GM19468 (cell line): ENCODE measurements at regions not wholly inside any gene's neighbourhood (a gene's known extent, or its start where the extent isn't known, plus 50 kb on each side); places are given as distances from the start of the nearest gene placed in this dataset.
"Not testable (repeated sequence)": the region's sequence is repeated elsewhere in the genome, so short reads cannot be mapped to it uniquely, and the experiment has no call there.

ENCODE experiments used
- ATAC-seq: cut with Tn5 transposase; IDR thresholded peaks from one replicate; pipeline ENCODE4 v1.9.1; 2021; ENCODE audit warnings: mild to moderate bottlenecking, moderate library complexity, moderate number of reproducible peaks; ENCODE audit not compliant: unreplicated experiment; ENCODE audit errors: extremely low read depth

DNA sequence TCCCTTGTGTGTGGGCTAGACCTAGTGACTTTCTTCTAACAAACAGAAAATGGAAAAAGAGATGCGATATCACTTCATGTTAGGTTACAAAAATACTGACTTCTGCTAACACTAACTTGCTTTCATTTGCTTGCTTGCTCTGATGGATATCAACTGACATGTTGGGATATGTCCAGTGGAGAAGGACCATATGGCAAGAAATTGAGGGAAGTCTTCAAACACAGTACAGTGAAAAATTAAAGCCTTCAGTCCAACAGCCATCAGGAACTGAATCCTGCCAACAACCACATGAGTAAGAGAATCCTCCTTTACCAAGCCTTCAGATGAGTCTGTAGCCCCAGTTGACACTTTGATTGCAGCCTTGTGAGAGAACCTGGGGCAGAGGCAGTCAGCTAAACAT, 143.9 kb downstream of the MAIP1 start:
- ATAC-seq = no peak

DNA sequence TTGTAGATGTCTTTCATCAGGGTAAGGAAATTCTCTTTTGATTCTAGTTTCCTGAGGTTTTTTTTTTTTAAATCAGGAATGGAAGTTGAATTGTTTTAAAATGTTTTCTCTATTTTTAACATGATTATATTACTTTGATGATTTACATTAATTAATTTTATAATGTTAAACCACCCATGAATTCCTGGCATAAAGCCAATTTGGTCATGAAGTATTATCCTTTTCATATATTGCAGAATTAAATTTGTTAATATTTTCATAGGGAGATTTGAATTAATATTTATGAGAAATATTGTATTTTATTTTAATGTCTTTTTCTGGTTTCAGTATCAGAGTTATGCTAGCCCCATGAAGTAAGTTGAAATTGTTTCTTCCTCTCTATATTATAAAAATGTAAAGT, 144.6 kb downstream of the MAIP1 start:
- ATAC-seq = no peak

DNA sequence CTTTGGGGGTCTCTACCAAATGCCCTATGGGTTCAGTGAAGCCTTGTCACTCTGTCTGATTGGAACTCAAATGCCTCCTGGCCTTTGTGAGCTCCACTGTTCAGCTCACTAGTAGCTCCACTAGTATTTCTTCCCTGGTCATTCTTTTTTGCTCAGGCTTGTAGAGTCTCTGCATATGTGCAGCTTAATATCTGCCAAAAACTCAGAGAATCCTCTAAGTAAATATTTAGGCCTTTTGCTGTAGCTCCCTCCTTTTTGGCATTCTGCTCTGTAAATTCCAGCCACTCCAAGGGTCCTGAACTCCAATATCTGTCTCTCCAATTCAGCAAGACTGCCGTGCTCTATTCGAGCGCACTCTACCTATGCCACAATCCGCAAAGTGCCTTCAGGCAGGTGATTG, 146.5 kb downstream of the MAIP1 start:
- no peak for ATAC-seq

DNA sequence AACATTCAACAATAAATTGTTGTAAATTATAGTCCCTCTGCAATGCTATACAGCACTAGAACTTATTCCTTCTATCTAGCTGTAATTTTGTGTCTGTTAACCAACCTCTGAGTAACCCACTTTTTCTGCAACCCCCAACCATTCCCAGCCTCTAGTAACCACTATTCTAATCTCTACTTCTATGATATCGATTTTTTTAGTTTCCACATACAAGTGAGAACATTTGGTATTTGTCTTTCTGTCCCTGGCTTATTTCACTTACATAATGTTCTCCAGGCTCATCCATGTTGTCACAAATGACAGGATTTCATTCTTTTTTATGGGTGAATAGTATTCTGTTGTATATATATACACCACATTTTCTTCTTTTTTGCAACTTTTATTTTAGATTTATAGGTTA, 147.6 kb downstream of the MAIP1 start:
- no peak for ATAC-seq

DNA sequence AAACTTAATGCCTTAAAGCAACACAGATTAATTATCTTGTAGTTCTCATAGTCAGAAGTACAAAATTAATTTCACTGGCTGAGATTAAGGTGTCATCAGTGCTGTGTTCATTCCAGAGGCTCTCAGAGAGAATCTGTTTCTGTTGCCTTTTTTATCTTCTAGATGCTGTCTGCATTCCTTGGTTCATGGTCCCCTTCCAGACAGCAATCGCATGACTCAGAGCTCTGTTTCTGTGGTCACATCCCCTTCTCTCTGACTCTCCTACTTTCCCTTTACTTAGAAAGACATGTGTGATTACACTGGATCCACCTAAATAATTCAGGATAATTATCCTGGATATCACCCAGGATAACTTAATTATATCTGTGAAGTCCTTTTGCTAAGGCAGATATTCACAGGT, 148.6 kb downstream of the MAIP1 start:
- ATAC-seq = no peak

DNA sequence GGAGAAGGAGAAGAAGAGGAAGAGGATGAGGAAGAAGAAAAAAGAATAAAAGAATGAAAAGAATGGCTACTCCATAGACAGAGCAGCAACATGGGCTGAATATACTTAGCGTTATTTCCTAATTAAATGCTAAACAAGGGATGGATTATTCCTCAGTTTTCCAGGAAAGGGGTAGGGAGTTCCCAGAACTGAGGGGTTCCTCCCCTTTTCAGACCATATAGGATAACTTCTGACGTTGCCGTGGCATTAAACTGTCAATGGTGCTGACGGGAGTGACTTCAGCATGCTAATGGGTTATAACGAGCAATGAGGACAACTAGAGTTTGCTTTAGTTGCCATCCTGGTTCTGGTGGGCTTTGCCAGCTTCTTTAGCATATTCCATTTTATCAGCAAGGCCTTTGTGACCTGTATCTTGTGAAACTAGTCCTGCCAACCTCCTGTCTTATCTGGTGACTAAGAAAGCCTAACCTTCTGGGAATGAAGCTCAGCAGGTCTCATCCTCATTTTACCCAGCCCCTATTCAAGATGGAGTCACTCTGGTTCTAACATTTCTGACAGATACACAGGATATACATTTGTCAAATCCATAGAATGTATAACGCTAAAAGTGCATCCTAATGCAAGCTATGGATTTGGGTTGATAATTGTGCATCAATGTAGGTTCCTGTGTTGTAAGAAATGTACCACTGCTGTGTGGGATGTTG, 152.3 kb downstream of the MAIP1 start:
- no peak for ATAC-seq

DNA sequence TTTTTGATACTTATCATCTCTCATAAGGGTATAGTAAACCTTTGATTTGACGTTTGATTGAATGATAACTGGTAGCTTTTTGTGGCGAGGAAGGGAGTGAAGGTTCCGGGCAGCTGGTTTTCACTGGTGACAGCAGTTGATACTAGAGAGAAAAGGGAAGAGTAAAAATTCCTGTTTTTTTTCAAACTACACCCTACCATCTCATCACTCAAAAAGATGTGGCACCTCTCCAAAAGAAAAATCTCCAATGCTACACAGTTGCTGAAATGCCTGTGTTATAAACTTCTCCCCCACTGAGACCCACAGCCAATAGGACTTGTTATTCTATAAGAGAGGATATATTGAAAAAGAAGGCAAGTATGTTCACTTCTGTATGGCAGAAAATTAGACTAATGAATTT, 154.0 kb downstream of the MAIP1 start:
- no peak for ATAC-seq

DNA sequence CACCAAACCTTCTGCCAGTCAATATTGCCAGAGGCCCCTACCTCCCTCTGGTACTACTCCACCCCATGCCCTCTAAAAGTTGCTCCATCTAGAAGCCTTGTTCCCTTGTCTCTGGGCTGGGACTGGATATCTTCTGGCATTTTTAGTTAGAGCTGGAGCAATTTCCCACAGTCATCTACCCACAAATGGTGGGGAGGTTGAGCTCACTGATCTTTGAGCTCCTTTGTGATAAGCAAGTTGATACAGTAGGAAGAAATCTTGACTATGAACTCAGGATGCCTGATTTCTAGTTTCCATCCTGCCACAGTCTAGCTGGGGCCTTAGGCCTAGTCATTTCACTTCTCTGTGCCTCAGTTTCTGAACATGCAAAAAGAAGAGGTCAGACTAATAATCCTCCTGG, 155.0 kb downstream of the MAIP1 start:
- ATAC-seq = no peak

DNA sequence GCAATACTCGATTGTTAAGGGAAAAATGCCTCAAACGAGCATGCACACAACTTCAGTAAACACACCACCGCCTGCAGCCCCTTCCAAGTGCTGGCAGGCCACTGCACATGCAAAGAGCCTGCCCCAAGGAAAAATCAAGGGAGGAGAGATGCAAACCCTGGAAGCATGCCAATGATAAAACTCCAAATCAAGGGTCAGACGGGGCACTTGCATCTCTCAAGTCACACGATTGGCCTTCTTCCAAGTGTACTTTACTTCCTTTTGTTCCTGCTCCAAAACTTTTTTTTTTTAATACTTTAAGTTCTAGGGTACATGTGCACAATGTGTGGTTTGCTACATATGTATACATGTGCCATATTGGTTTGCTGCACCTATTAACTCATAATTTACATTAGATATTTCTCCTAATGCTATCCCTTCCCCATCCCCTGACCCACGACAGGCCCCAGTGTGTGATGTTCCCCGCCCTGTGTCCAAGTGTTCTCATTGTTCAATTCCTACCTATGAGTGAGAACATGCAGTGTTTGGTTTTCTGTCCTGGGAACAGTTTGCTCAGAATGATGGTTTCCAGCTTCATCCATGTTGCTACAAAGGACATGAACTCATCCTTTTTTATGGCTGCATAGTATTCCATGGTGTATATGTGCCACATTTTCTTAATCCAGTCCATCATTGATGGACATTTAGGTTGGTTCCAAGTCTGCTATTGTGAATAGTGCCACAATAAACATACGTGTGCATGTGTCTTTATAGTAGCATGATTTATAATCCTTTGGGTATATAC, 157.8 kb downstream of the MAIP1 start:
- ATAC-seq = not testable (repeated sequence)

DNA sequence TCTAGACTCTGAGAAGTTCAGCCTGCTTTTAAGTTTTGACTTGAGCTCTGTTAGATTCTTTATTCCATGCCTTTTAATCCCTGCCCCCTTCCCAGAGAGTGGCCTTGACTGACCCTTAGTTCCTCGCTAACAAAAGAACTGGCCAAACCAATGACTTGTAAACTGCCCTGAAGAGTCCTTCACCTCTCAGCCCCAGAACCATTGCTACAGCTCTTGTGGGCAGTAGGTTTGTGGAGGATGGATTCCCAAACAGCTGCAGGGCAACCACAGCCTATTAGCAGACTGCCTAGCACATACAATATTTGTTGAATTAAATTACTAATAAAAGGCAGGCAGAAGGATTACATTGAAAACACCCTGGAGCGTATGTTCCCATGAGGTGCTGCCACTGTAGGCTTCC, 163.9 kb downstream of the MAIP1 start:
- ATAC-seq = no peak

DNA sequence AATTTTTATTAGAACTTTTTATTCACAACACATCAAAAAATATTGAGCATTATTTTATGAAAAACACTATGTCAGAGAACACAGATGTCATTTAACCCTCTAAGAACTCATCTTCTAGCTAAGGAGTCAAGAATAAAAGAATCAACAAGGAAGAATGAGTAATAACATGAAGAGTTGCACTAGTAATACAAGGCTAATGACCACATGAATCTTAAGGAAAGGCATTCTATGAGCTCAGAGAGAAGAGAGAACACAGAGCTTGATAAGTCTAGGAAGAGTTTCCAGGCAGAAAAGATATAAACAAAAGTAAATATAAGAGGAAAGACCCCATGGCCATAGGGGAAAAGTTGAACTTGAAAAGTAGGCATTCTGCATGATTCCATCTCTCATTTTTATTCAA, 166.5 kb downstream of the MAIP1 start:
- no peak for ATAC-seq

DNA sequence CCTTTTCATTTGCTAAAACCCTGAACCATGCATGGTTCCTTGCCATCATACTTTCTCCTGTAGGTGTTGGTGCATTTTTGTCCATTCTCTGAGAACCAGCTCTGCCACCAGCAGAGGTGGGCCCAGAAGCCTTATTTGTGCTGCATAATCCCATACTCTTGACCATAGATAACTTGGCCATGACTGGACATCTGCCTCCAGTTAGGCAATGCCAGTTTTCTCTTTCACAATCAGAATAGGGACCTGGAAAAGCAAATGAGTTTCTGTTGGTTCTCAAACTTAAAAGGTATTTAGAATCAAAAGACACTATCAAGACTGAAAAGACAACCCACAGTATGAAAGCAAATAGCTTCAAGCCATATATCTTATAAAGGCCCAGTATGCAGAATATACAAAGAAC, 167.3 kb downstream of the MAIP1 start:
- no peak for ATAC-seq

DNA sequence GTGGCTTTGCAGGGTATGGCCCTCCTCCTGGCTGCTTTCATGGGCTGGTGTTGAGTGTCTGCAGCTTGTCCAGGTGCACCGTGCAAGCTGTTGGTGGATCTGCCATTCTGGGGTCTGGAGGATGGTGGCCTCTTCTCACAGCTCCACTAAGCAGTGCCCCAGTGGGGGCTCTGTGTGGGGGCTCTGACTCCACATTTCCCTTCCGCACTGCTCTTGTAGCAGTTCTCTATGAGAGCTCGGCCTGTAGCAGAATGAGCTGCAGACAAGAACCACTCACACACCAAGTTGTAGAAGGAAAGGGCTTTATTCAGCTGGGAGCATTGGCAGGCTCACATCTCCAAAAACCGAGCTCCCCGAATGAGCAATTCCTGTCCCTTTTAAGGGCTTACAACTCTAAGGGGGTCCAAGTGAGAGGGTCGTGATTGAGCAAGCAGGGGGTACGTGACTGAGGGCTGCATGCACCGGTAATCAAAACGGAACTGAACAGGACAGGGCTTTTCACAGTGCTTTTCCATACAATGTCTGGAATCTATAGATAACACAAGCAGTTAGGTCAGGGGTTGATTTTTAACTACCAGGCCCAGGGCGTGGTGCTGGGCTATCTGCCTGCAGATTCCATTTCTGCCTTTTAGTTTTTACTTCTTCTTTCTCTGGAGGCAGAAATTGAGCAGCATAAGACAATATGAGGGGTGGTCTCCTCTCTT, 169.4 kb downstream of the MAIP1 start:
- ATAC-seq = not testable (repeated sequence)

DNA sequence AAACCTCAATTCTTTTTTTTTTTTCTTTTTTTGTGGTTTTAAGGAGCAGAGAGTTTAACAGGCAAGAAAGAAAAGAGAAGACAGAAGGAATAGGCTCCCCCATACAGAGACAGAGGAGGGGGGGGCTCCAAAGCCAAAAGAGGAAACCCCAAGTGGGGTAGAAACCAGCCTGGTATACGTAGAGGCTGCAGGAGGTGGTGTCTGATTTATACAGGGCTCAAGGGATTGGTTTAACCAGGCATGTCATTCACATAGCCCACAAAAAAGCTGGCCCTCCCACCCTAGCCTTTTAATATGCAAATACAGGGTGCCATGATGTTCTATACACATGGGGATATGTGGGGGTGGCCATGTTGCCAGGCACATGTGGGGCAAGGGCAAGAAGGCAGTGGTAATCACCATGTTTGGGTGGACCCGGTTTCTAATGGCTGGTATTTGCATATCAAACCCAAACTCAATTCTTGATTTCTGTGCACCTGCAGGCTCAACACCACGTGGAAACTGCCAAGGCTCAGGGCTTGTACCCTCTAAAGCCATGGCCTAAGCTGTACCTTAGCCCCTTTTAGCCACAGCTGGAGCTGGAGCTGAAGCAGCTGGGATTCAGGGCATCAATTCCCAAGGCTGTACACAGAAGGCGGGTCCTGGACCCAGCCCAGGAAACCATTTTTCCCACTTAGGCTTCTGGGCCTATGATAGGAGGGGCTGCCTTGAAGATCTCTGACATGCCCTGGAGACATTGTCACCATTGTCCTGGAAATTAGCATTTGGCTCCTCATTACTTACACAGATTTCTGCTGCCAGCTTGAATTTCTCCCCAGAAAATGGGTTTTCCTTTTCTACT, 170.3 kb downstream of the MAIP1 start:
- ATAC-seq = no peak

DNA sequence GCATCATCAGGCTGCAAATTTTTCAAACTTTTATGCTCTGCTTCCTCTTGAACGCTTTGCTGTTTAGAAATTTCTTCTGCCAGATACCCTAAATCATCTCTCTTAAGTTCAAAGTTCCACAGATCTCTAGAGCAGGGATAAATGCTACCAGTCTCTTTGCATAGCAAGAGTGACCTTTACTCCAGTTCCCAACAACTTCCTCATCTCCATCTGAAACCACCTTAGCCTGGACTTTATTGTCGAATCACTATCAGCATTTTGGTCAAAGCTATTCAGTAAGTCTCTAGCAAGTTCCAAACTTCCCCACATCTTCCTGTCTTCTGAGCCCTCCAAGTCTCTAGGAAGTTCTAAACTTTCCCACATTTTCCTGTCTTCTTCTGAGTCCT, 170.9 kb downstream of the MAIP1 start:
- not testable (repeated sequence) for ATAC-seq

DNA sequence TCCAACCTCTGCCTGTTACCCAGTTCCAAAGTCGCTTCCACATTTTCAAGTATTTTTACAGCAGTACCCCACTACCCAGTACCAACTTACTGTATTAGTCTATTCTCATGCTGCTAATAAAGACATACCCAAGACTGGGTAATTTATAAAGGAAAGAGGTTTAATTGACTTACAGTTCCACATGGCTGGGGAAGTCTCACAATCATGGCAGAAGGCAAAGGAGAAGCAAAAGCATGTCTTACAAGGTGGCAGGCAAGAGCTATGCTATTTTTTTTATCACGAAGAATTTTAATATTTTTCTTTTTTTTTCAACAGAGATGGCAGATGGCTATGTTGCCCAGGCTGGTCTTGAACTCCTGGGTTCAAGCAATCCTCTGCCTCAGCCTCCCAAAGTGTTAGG, 171.3 kb downstream of the MAIP1 start:
- not testable (repeated sequence) for ATAC-seq

DNA sequence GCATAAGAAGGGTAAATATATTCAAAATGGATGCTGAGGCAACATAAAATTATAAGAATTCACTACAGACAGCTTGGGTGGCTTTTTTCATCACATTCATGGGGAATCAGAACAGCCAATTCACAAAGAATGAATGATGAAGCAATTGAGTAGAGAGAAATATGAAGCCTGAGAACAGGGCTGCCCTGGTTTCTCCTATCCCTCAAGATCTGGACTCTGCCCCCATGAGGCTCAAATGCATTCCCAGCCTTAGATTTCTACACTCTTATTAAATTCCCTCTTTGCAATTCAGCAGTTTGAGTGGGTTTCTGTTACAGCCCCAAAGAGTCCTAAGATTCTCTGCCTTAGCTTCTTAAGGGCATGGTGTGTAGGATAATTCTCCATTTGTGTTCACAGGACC, 172.5 kb downstream of the MAIP1 start:
- no peak for ATAC-seq

DNA sequence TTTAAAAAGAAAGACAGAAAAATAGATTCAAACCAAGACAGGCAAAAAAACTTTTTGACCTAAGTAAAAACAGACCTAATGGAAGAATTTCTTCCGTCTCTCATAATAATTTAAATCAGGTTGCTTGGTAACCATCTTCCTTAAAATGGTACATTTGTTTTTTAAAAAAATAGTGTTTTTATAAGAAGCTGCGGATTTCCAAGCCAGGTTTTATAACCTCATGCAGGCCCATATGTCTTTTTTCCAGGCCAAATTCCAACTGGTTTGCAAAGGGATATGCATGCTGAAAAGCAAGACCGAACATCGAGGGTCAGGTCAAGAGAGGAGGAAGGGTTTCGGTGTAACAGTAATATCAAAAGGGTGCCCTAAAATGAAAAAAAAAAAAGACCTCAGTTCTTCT, 172.9 kb downstream of the MAIP1 start:
- no peak for ATAC-seq

DNA sequence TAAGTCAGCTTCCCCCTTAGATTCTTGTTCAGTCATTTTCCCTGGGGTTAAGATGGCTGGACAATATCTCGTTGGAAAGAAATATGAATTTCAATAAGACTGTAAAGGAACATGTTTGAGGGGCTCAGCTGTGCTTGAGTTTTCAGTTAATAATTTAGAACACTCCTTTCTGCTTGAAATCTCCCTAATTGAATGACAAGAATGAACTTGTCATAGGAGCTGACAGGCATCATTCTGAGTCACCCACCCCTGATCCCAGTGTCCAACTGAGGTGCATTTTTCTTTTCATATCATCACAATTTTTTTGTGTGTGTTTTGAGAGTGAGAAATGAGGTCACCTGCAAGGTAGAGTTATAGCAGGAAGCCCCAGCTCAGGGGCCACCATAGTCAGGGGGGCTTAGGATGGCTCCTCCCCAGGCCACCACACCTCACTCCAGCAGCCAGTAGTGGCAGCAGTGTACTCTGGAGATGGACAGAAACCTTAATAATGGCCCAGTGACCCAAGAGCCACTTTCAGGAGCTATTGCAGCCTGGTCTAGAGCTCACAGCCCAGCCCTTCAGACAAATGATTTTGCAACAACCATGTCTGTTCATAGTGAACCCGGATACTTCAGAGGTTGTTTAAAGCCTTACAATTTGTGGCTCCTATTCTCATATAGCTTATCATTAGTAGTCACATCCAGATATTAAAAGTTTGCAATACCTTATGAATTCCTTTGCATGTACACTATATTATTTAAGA, 174.5 kb downstream of the MAIP1 start:
- ATAC-seq = no peak

DNA sequence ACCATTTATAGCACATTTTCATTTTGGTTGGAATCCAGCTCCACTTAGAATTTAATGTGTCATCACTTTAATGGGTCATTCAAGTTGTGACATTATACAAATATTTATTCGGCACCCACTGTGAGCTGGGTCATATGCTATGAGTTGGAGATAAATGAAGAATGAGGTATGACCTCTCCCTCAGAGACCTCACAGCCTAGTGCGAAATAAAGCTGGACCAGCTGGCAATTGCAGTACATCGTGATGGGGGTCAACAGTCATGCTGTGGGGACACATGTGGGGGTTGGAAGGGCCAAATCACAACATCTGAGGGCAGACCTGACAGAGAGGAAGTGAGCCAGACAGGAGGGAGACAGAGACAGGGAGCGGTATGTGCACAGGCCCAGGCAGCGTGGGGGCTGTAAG, 175.4 kb downstream of the MAIP1 start:
- ATAC-seq = no peak
